ENCODE measurements at regions not wholly inside any gene's neighbourhood (a gene's known extent, or its start where the extent isn't known, plus 50 kb on each side); places are given as distances from the start of the nearest gene placed in this dataset.

GRCh38 chr21:19853061-19853460 is 1145.1 kb upstream of the NCAM2 start:
- no peak for DNase-seq (ENCODE audit: low read depth)

GRCh38 chr21:19853709-19854575 is 1144.3 kb upstream of the NCAM2 start:
- DNase-seq (ENCODE audit: low read depth): no peak

- DNase-seq (ENCODE audit: low read depth): no peak
Measured at GRCh38 chr21:19855522-19855921, 1142.7 kb upstream of the NCAM2 start.

GRCh38 chr21:19864476-19864875 is 1133.7 kb upstream of the NCAM2 start:
- no peak for DNase-seq (ENCODE audit: low read depth)

- no peak for DNase-seq (ENCODE audit: low read depth)
Measured at GRCh38 chr21:19870682-19871081, 1127.5 kb upstream of the NCAM2 start.

GRCh38 chr21:19874521-19874920 is 1123.7 kb upstream of the NCAM2 start:
- DNase-seq (ENCODE audit: low read depth): no peak

GRCh38 chr21:19878133-19878532 is 1120.1 kb upstream of the NCAM2 start:
- no peak for DNase-seq (ENCODE audit: low read depth)

- no peak for DNase-seq (ENCODE audit: low read depth)
Measured at GRCh38 chr21:19899645-19900044, 1098.6 kb upstream of the NCAM2 start.

GRCh38 chr21:19900149-19900548 is 1098.1 kb upstream of the NCAM2 start:
- no peak for DNase-seq (ENCODE audit: low read depth)

- DNase-seq (ENCODE audit: low read depth): no peak
Measured at GRCh38 chr21:19908390-19908789, 1089.8 kb upstream of the NCAM2 start.

GRCh38 chr21:19914028-19914427 is 1084.2 kb upstream of the NCAM2 start:
- no peak for DNase-seq (ENCODE audit: low read depth)

GRCh38 chr21:19921211-19921610 is 1077.0 kb upstream of the NCAM2 start:
- no peak for DNase-seq (ENCODE audit: low read depth)

- no peak for DNase-seq (ENCODE audit: low read depth)
Measured at GRCh38 chr21:19922122-19922521, 1076.1 kb upstream of the NCAM2 start.

- no peak for DNase-seq (ENCODE audit: low read depth)
Measured at GRCh38 chr21:19935467-19935866, 1062.7 kb upstream of the NCAM2 start.

GRCh38 chr21:19937619-19938018 is 1060.6 kb upstream of the NCAM2 start:
- DNase-seq (ENCODE audit: low read depth): no peak

- DNase-seq (ENCODE audit: low read depth): no peak
Measured at GRCh38 chr21:19941626-19942025, 1056.6 kb upstream of the NCAM2 start.

- DNase-seq (ENCODE audit: low read depth): no peak
Measured at GRCh38 chr21:19950347-19950746, 1047.9 kb upstream of the NCAM2 start.

- DNase-seq (ENCODE audit: low read depth): no peak
Measured at GRCh38 chr21:19969156-19969555, 1029.1 kb upstream of the NCAM2 start.

GRCh38 chr21:19981938-19982337 is 1016.3 kb upstream of the NCAM2 start:
- no peak for DNase-seq (ENCODE audit: low read depth)

- DNase-seq (ENCODE audit: low read depth): no peak
Measured at GRCh38 chr21:19986396-19986795, 1011.8 kb upstream of the NCAM2 start.

GRCh38 chr21:19987671-19988070 is 1010.5 kb upstream of the NCAM2 start:
- no peak for DNase-seq (ENCODE audit: low read depth)

- no peak for DNase-seq (ENCODE audit: low read depth)
Measured at GRCh38 chr21:19992540-19992939, 1005.7 kb upstream of the NCAM2 start.

GRCh38 chr21:19993268-19993667 is 1004.9 kb upstream of the NCAM2 start:
- DNase-seq (ENCODE audit: low read depth): no peak

- DNase-seq (ENCODE audit: low read depth): no peak
Measured at GRCh38 chr21:19995253-19995652, 1003.0 kb upstream of the NCAM2 start.
